ENCODE measurements at regions not wholly inside any gene's neighbourhood (a gene's known extent, or its start where the extent isn't known, plus 50 kb on each side); places are given as distances from the start of the nearest gene placed in this dataset.

DNA sequence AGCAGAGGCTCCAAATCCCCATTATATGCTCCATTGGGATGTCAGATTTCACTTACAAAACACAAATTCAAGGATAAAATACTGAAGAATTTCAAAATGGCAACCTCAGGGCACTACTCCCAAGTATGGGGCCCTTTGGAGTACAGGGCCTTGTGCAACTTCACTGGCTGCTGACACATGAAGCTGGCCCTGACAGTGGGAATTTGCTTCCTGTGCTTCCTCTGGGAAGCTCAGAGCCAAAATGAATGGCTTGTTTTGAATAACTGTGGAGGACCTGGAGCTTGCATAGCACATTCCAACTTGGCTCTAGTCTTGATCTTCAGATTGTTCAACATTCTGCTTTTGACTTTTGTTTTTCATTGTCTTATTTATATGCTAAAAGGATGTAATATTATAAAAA lies 52.3 kb upstream of the HNF1B start:
- Histone ChIP-seq H3K36me3 (no peaks in the 10 kb centered on the region), H3K4me3 (no peak overlapping the region), H3K4me1 (no peaks in the 10 kb centered on the region), H3K9me3 (replicated peaks) (no peaks in the 10 kb centered on the region), H3K27me3 (ENCODE audit: low read depth) (peaks cover 64% of the 10 kb centered on the region), H3K27ac (replicated peaks) (no peak overlapping the region)
- TF ChIP-seq, protein P1, sequence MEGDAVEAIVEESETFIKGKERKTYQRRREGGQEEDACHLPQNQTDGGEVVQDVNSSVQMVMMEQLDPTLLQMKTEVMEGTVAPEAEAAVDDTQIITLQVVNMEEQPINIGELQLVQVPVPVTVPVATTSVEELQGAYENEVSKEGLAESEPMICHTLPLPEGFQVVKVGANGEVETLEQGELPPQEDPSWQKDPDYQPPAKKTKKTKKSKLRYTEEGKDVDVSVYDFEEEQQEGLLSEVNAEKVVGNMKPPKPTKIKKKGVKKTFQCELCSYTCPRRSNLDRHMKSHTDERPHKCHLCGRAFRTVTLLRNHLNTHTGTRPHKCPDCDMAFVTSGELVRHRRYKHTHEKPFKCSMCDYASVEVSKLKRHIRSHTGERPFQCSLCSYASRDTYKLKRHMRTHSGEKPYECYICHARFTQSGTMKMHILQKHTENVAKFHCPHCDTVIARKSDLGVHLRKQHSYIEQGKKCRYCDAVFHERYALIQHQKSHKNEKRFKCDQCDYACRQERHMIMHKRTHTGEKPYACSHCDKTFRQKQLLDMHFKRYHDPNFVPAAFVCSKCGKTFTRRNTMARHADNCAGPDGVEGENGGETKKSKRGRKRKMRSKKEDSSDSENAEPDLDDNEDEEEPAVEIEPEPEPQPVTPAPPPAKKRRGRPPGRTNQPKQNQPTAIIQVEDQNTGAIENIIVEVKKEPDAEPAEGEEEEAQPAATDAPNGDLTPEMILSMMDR (IDR thresholded peaks at IDR 0.05; ENCODE audit: borderline replicate concordance): no peak
- DNase-seq: no peak
- intact Hi-C loops (cut with micrococcal nuclease): no loop called here

DNA sequence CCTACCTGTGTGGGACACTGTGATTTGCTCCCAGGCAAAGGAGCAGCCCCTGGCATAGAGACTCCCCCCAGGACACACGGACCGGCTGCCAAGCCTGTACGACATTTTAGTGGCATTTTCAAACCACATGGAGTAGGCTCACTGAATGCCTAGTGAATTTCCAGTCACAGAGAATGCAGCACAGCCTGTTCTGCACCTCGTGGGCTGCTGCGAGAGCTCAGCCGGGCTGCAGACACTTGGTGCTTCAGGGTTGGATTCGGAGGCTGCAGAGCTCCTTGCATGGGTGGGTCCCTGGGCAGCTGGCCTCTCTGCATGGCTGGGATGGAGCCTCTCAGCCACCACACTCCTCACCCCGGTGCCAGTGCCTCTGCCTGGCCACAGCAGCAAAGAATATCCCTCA lies 51.2 kb upstream of the HNF1B start:
- H3K9me3 ChIP-seq (replicated peaks): no peaks in the 10 kb centered on the region
- TF ChIP-seq, protein P1 (IDR thresholded peaks at IDR 0.05; ENCODE audit: borderline replicate concordance): no peak
- no peaks in the 10 kb centered on the region for H3K36me3 ChIP-seq
- H3K4me1 ChIP-seq: no peaks in the 10 kb centered on the region
- DNase-seq: no peak
- H3K27ac ChIP-seq (replicated peaks): no peak overlapping the region
- H3K27me3 ChIP-seq (ENCODE audit: low read depth): peaks cover 72% of the 10 kb centered on the region
- no peak overlapping the region for H3K4me3 ChIP-seq
- intact Hi-C loops (cut with micrococcal nuclease): no loop called here
